ENCODE measurements at regions not wholly inside any gene's neighbourhood (a gene's known extent, or its start where the extent isn't known, plus 50 kb on each side); places are given as distances from the start of the nearest gene placed in this dataset. TPM values are rescaled to one million over a fixed set of nuclear protein-coding genes. Genes with fewer than 3 reads are reported as not detected.

DNA sequence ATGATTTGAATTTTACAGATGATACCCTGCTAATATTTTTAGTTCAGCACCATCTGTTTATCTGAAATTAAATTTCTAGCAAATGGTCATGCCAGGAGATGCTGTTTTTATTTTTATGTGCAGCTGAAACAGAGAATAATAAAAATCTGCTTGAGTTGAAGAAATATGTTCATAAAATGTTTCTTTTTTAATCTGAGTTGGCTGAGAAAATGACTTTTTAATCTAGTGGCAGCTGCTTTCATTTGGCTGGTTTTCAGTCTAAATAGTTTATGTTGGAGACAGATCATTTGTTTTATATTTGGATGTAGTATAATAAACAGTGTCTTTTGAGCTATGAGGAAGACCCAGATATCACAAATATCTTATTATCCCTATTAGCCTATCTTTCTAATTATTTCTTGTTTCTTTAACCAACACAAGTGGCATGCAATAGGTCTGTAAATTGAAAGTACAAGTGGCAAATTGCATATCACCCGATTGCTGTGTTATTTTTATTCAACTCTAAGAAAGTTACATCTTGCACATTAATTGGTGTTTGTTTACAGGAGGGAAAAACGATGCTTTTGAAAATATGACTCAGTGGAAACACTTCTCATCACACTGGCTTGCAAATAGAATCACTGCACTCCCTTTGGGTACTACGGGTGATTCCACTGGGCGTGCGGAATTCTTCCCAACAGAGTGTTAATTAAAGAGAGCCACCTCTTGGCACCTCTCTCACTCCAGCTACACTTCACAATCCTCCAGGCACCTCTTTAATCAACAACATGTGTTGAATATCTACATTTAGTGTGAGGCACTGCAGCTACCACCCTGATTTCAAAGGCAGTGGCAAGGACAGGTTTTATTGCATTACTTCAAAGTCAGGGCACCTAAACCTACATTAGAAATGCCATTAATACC, 51.7 kb upstream of the AP1S2 start:
- TF ChIP-seq, protein P1, sequence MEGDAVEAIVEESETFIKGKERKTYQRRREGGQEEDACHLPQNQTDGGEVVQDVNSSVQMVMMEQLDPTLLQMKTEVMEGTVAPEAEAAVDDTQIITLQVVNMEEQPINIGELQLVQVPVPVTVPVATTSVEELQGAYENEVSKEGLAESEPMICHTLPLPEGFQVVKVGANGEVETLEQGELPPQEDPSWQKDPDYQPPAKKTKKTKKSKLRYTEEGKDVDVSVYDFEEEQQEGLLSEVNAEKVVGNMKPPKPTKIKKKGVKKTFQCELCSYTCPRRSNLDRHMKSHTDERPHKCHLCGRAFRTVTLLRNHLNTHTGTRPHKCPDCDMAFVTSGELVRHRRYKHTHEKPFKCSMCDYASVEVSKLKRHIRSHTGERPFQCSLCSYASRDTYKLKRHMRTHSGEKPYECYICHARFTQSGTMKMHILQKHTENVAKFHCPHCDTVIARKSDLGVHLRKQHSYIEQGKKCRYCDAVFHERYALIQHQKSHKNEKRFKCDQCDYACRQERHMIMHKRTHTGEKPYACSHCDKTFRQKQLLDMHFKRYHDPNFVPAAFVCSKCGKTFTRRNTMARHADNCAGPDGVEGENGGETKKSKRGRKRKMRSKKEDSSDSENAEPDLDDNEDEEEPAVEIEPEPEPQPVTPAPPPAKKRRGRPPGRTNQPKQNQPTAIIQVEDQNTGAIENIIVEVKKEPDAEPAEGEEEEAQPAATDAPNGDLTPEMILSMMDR (IDR thresholded peaks at IDR 0.05; ENCODE audit: insufficient read depth, low read length), result no peak
- DNase-seq (ENCODE audit: low read depth), result no peak
- no peak overlapping the region for H3K4me3 ChIP-seq (ENCODE audit: low read depth, low read length)

Small RNA genes lying in the stretch of these regions (small RNA-seq; reads per million reads assigned to genes)
- gene RNU5F-7P, result not detected

Data from fibroblast of the aortic adventitia (primary cell).